ENCODE measurements at regions not wholly inside any gene's neighbourhood (a gene's known extent, or its start where the extent isn't known, plus 50 kb on each side); places are given as distances from the start of the nearest gene placed in this dataset.

- CTCF ChIA-PET: interaction anchor here (0.6 to 2.4 kb wide), 13 partner anchors 8 to 1964 kb away, joined by 3 to 9 read pairs (median 4); no protein-coding TSS in a partner anchor
- H2AK5ac ChIP-seq (ENCODE audit: low read depth, low read length): no peak overlapping the region
- H3K27me3 ChIP-seq (ENCODE audit: control insufficient read depth, insufficient read depth, low read length): no peaks in the 10 kb centered on the region
- H3K9me1 ChIP-seq (ENCODE audit: insufficient read depth, low read length): no peaks in the 10 kb centered on the region
- intact Hi-C loops (cut with micrococcal nuclease): loop anchor here (1.0 to 5.0 kb wide), 4 partner anchors 200 to 1961 kb away; no protein-coding TSS in a partner anchor
- peak overlapping the region; percentile 81 for H2AFZ ChIP-seq (replicated peaks; ENCODE audit: low read length, poor library complexity)
- no TSS peak for BruUV-seq (replicated peaks)
- TF ChIP-seq CEBPB (IDR thresholded peaks at IDR 0.05; ENCODE audit: low read depth, low read length): no peak
- TF ChIP-seq MAFK (IDR thresholded peaks at IDR 0.05; ENCODE audit: low read depth, low read length): no peak
- TF ChIP-seq, protein P1, sequence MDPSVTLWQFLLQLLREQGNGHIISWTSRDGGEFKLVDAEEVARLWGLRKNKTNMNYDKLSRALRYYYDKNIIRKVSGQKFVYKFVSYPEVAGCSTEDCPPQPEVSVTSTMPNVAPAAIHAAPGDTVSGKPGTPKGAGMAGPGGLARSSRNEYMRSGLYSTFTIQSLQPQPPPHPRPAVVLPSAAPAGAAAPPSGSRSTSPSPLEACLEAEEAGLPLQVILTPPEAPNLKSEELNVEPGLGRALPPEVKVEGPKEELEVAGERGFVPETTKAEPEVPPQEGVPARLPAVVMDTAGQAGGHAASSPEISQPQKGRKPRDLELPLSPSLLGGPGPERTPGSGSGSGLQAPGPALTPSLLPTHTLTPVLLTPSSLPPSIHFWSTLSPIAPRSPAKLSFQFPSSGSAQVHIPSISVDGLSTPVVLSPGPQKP (IDR thresholded peaks at IDR 0.05; ENCODE audit: borderline replicate concordance, low read depth, low read length): no peak
- TF ChIP-seq, protein P2, sequence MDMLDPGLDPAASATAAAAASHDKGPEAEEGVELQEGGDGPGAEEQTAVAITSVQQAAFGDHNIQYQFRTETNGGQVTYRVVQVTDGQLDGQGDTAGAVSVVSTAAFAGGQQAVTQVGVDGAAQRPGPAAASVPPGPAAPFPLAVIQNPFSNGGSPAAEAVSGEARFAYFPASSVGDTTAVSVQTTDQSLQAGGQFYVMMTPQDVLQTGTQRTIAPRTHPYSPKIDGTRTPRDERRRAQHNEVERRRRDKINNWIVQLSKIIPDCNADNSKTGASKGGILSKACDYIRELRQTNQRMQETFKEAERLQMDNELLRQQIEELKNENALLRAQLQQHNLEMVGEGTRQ (IDR thresholded peaks at IDR 0.05; ENCODE audit: low read depth, low read length): no peak
- no peak for TF ChIP-seq RFX5 (IDR thresholded peaks at IDR 0.05; ENCODE audit: low read depth, low read length)
- no peak for TF ChIP-seq CHD1 (IDR thresholded peaks at IDR 0.05; ENCODE audit: low read depth, low read length)
- TF ChIP-seq BHLHE40 (IDR thresholded peaks at IDR 0.05; ENCODE audit: low read depth, low read length): no peak
- no peak for TF ChIP-seq FOS (IDR thresholded peaks at IDR 0.05; ENCODE audit: low read depth, low read length)
- no peak for TF ChIP-seq SMC3 (IDR thresholded peaks at IDR 0.05; ENCODE audit: low read depth, low read length)
- no peak for TF ChIP-seq RAD21 (IDR thresholded peaks at IDR 0.05; ENCODE audit: low read length)
- no peak for TF ChIP-seq MXI1 (IDR thresholded peaks at IDR 0.05; ENCODE audit: borderline replicate concordance, low read depth, low read length)
- TF ChIP-seq POLR2A (IDR thresholded peaks at IDR 0.05; ENCODE audit: low read depth, low read length): no peak
- TF ChIP-seq MAZ (IDR thresholded peaks at IDR 0.05; ENCODE audit: borderline replicate concordance, low read depth, low read length): no peak
- H3K23ac ChIP-seq (ENCODE audit: low read depth, low read length): no peak overlapping the region
- no peak overlapping the region for H3K9ac ChIP-seq (ENCODE audit: low read depth, low read length)
- H2BK15ac ChIP-seq (ENCODE audit: low read depth, low read length): no peak overlapping the region
- no peak overlapping the region for H3K27ac ChIP-seq (ENCODE audit: insufficient read depth, low read length)
- 60% methylated on average over 1 of the region's 2 CpGs; no CpG with 5 or more reads in 1 of the 2 experiments for WGBS, 2 experiments (ENCODE audit: extremely low coverage in 2 of 2, insufficient read length in 1 of 2)
- dilution Hi-C loops (cut with HindIII; ENCODE audit: low sequenced_read_pairs, unreplicated experiment): no loop called here
- peaks cover 1% of the 10 kb centered on the region; the same call in 1 of the 2 replicates for H3K4me1 ChIP-seq (ENCODE audit: control insufficient read depth, insufficient read depth, low read length)
- H2BK120ac ChIP-seq (ENCODE audit: low read depth, low read length): no peak overlapping the region
- H3K36me3 ChIP-seq (ENCODE audit: control insufficient read depth, insufficient read depth, low read length): no peaks in the 10 kb centered on the region
- H3K4me2 ChIP-seq (ENCODE audit: low read depth, low read length): no peak overlapping the region
- no peaks in the 10 kb centered on the region for H3K9me3 ChIP-seq (ENCODE audit: control insufficient read depth, insufficient read depth, low read length)
- no peak overlapping the region for H3K18ac ChIP-seq (ENCODE audit: low read depth, low read length)
- no peak overlapping the region for H2BK5ac ChIP-seq (ENCODE audit: low read depth, low read length, poor library complexity, severe bottlenecking)
- H3K4me3 ChIP-seq (ENCODE audit: insufficient read depth, low read depth, low read length): no peak overlapping the region
- no peak overlapping the region for H4K5ac ChIP-seq (ENCODE audit: low read depth, low read length)
- H4K20me1 ChIP-seq (ENCODE audit: insufficient read depth, low read length): no peaks in the 10 kb centered on the region
- no peak overlapping the region for H3K14ac ChIP-seq (replicated peaks; ENCODE audit: low read depth, low read length)
- no peak overlapping the region for H4K8ac ChIP-seq (ENCODE audit: low read depth in 2 of 2, low read length in 2 of 2)
- no peak overlapping the region for H4K91ac ChIP-seq (ENCODE audit: insufficient read depth, low read depth, low read length)
- no peak overlapping the region for H3K4ac ChIP-seq (ENCODE audit: low read depth, low read length)
- no peak overlapping the region for H2BK20ac ChIP-seq (ENCODE audit: low read depth, low read length)
- H3K56ac ChIP-seq (ENCODE audit: extremely low read depth, insufficient read depth, low read length): no peak overlapping the region
- ATAC-seq (ENCODE audit: low read depth) (no peak), DNase-seq (no peak)
- H3K79me1 ChIP-seq (ENCODE audit: low read depth in 1 of 2, low read length in 2 of 2): no peaks in the 10 kb centered on the region
- H2AK9ac ChIP-seq (replicated peaks; ENCODE audit: low read depth, low read length, poor library complexity): no peak overlapping the region
- in situ Hi-C loops (cut with MboI; ENCODE audit: low sequenced_read_pairs): loop anchor here (10.0 to 25.0 kb wide), 2 partner anchors 685 to 1963 kb away; partner anchors contain the start of gene EFNB2
- POLR2A ChIA-PET (ENCODE audit: unreplicated experiment): no interaction called here
These were observed 1505.6 kb upstream of the SLC10A2 start for GRCh38 chr13:104571893-104572229.

Data from IMR-90 (cell line).